ENCODE measurements at regions not wholly inside any gene's neighbourhood (a gene's known extent, or its start where the extent isn't known, plus 50 kb on each side); places are given as distances from the start of the nearest gene placed in this dataset.

DNA sequence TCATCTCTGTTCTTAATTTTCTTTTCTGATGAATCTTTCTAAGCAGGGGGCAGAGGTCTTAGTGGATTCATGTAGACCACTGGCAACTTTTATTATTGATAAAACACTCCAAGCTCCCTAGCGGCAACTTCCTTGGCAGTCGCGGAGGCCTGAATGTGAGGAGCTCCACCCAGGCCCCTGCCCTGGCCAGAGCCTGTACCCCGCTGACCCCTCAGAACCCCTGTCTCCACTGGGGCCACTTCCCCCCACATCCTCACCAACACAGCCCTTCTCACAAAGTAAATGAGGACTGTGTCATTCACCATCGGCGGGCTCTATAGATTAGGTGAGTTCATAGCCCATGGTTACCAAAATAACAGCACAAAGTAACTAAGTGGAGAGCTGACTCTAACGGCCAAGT lies 111.6 kb downstream of the TPRA1 start:
- WGBS (ENCODE audit: low lambda C conversion rate): 89% methylated on average over 7 of the region's 7 CpGs

GRCh38 chr3:127477396-127477795 lies 113.1 kb downstream of the TPRA1 start:
- WGBS (ENCODE audit: low lambda C conversion rate): 46% methylated on average over 4 of the region's 8 CpGs

More for the DNA sequence above, 111.6 kb downstream of the TPRA1 start:
- Histone ChIP-seq H3K4me2 (no peak overlapping the region), H3K4me3 (ENCODE audit: low read depth in 2 of 2, low read length in 1 of 2) (no peak overlapping the region), H3F3A (replicated peaks; ENCODE audit: insufficient read depth) (no peaks in the 10 kb centered on the region), H3K27ac (ENCODE audit: low read depth in 2 of 2, low read length in 1 of 2) (no peak overlapping the region), H2AFZ (ENCODE audit: low read depth) (no peak overlapping the region), H3K36me3 (replicated peaks in 1 of 2; ENCODE audit: control insufficient read depth in 1 of 2, insufficient read depth in 2 of 2, low read length in 1 of 2) (no peaks in the 10 kb centered on the region), H3K27me3 (ENCODE audit: insufficient read depth) (peaks cover 8% of the 10 kb centered on the region; the same call in 1 of the 2 replicates), H3K9me3 (no peaks in the 10 kb centered on the region), H3K9ac (no peak overlapping the region), H3K9me2 (no peaks in the 10 kb centered on the region), H4K20me1 (ENCODE audit: insufficient read depth) (no peaks in the 10 kb centered on the region), H3K79me2 (ENCODE audit: insufficient read depth) (no peaks in the 10 kb centered on the region), H3K4me1 (ENCODE audit: control insufficient read depth in 1 of 2, insufficient read depth in 2 of 2, low read depth in 1 of 2, low read length in 1 of 2) (peaks cover 0 to 12% of the 10 kb centered on the region in 2 experiments; a peak in 1 of 4 replicates)
- ChIA-PET CTCF (interaction anchor here (0.6 to 1.2 kb wide), 5 partner anchors 9 to 799 kb away, joined by 3 to 4 read pairs (median 3); no protein-coding TSS in a partner anchor), POLR2A (no interaction called here)
- DNase-seq: no peak
- TF ChIP-seq FOSL2 (IDR thresholded peaks at IDR 0.05; ENCODE audit: borderline replicate concordance, low read depth) (no peak), RFX5 (IDR thresholded peaks at IDR 0.05; ENCODE audit: low read length) (no peak), SIN3A (IDR thresholded peaks at IDR 0.05; ENCODE audit: borderline replicate concordance, low read depth, low read length) (no peak)

More at GRCh38 chr3:127477396-127477795, 113.1 kb downstream of the TPRA1 start:
- no peak overlapping the region for H3K9ac ChIP-seq
- peaks cover 8% of the 10 kb centered on the region; the same call in 1 of the 2 replicates for H3K27me3 ChIP-seq (ENCODE audit: insufficient read depth)
- no peak overlapping the region for H3K27ac ChIP-seq (ENCODE audit: low read depth in 2 of 2, low read length in 1 of 2)
- H3K36me3 ChIP-seq (replicated peaks in 1 of 2; ENCODE audit: control insufficient read depth in 1 of 2, insufficient read depth in 2 of 2, low read length in 1 of 2): no peaks in the 10 kb centered on the region
- CTCF ChIA-PET: interaction anchor here (0.5 to 2.7 kb wide), 4 partner anchors 22 to 752 kb away, joined by 3 to 9 read pairs (median 3); no protein-coding TSS in a partner anchor
- H3K9me3 ChIP-seq: no peaks in the 10 kb centered on the region
- H3K9me2 ChIP-seq: no peaks in the 10 kb centered on the region
- H3K4me2 ChIP-seq: no peak overlapping the region
- H3F3A ChIP-seq (replicated peaks; ENCODE audit: insufficient read depth): no peaks in the 10 kb centered on the region
- peaks cover 0 to 12% of the 10 kb centered on the region in 2 experiments; a peak in 1 of 4 replicates for H3K4me1 ChIP-seq (ENCODE audit: control insufficient read depth in 1 of 2, insufficient read depth in 2 of 2, low read depth in 1 of 2, low read length in 1 of 2)
- no peaks in the 10 kb centered on the region for H4K20me1 ChIP-seq (ENCODE audit: insufficient read depth)
- TF ChIP-seq TEAD4 (IDR thresholded peaks at IDR 0.05; ENCODE audit: borderline replicate concordance, insufficient read depth) (no peak), GABPA (IDR thresholded peaks at IDR 0.05; ENCODE audit: low read depth) (no peak), USF2 (IDR thresholded peaks at IDR 0.05; ENCODE audit: borderline replicate concordance, low read depth, low read length) (no peak), FOXM1 (IDR thresholded peaks at IDR 0.05; ENCODE audit: low read depth) (no peak), YY1 (IDR thresholded peaks at IDR 0.05; ENCODE audit: low read depth) (no peak), RXRA (IDR thresholded peaks at IDR 0.05; ENCODE audit: borderline replicate concordance, low read depth) (no peak), ELF1 (IDR thresholded peaks at IDR 0.05) (no peak), JUND (IDR thresholded peaks at IDR 0.05) (no peak), RAD21 (IDR thresholded peaks at IDR 0.05; ENCODE audit: low read length) (no peak), IRF3 (IDR thresholded peaks at IDR 0.05; ENCODE audit: low read depth, low read length) (no peak), NFIC (IDR thresholded peaks at IDR 0.05; ENCODE audit: borderline replicate concordance) (no peak), PBX3 (IDR thresholded peaks at IDR 0.05) (no peak), POLR2AphosphoS5 (IDR thresholded peaks at IDR 0.05; ENCODE audit: low read depth, low read length) (no peak), CHD2 (IDR thresholded peaks at IDR 0.05; ENCODE audit: low read length, partially characterized antibody) (no peak), EP300 (IDR thresholded peaks at IDR 0.05; ENCODE audit: borderline replicate concordance in 1 of 2, low read depth in 1 of 2, low read length in 1 of 2) (no peak)
- TF ChIP-seq, protein P1, sequence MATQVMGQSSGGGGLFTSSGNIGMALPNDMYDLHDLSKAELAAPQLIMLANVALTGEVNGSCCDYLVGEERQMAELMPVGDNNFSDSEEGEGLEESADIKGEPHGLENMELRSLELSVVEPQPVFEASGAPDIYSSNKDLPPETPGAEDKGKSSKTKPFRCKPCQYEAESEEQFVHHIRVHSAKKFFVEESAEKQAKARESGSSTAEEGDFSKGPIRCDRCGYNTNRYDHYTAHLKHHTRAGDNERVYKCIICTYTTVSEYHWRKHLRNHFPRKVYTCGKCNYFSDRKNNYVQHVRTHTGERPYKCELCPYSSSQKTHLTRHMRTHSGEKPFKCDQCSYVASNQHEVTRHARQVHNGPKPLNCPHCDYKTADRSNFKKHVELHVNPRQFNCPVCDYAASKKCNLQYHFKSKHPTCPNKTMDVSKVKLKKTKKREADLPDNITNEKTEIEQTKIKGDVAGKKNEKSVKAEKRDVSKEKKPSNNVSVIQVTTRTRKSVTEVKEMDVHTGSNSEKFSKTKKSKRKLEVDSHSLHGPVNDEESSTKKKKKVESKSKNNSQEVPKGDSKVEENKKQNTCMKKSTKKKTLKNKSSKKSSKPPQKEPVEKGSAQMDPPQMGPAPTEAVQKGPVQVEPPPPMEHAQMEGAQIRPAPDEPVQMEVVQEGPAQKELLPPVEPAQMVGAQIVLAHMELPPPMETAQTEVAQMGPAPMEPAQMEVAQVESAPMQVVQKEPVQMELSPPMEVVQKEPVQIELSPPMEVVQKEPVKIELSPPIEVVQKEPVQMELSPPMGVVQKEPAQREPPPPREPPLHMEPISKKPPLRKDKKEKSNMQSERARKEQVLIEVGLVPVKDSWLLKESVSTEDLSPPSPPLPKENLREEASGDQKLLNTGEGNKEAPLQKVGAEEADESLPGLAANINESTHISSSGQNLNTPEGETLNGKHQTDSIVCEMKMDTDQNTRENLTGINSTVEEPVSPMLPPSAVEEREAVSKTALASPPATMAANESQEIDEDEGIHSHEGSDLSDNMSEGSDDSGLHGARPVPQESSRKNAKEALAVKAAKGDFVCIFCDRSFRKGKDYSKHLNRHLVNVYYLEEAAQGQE (IDR thresholded peaks at IDR 0.05; ENCODE audit: low read depth, low read length): no peak
- no peaks in the 10 kb centered on the region for H3K79me2 ChIP-seq (ENCODE audit: insufficient read depth)
- POLR2A ChIA-PET: no interaction called here
- no peak for DNase-seq
- no peak overlapping the region for H2AFZ ChIP-seq (ENCODE audit: low read depth)
- no peak overlapping the region for H3K4me3 ChIP-seq (ENCODE audit: low read depth in 2 of 2, low read length in 1 of 2)

Measured in SK-N-SH (cell line).